ENCODE measurements at regions not wholly inside any gene's neighbourhood (a gene's known extent, or its start where the extent isn't known, plus 50 kb on each side); places are given as distances from the start of the nearest gene placed in this dataset.

DNA sequence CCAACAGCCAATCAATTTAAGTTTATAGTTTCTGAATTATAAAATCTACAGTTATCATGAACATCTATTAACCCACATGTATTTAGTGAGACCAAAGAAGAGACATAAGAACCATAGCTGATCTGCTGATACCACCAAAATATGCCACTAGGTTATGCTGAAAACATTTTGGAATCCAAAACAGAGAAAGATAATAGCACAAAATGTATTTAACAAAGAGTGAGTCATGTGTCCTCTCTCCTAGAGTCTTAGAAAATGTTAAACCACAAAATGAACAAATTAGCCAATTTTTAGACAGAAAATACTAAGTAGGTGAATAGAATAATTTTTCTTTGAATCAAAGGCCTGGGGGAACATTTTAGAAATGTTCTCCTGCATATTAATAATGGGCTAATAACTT lies 527.5 kb downstream of the GPAM start:
- Histone ChIP-seq H4K8ac (ENCODE audit: extremely low read depth, insufficient read depth, low read length) (no peak overlapping the region), H4K91ac (replicated peaks; ENCODE audit: insufficient read length, low read length) (no peak overlapping the region), H2BK5ac (ENCODE audit: low read depth, low read length) (no peak overlapping the region), H2AFZ (ENCODE audit: low read length) (no peak overlapping the region), H3K9ac (replicated peaks in 1 of 4; ENCODE audit: extremely low read depth in 1 of 4, low read depth in 3 of 4, low read length in 3 of 4) (no peak overlapping the region), H4K20me1 (replicated peaks in 1 of 2; ENCODE audit: control insufficient read depth in 1 of 2, insufficient read depth in 2 of 2, low read length in 2 of 2) (no peaks in the 10 kb centered on the region), H2BK120ac (replicated peaks; ENCODE audit: low read depth, low read length) (no peak overlapping the region), H3K79me2 (ENCODE audit: control insufficient read depth in 1 of 2, insufficient read depth in 2 of 2, low read length in 2 of 2) (no peaks in the 10 kb centered on the region), H2BK12ac (ENCODE audit: low read depth, low read length) (no peak overlapping the region), H3K14ac (ENCODE audit: insufficient read length) (no peak overlapping the region), H3K4me2 (ENCODE audit: insufficient read depth in 1 of 2, low read depth in 2 of 2, low read length in 2 of 2) (no peak overlapping the region), H3K36me3 (ENCODE audit: control insufficient read depth in 2 of 4, insufficient read depth in 4 of 4, low read length in 3 of 4) (no peaks in the 10 kb centered on the region), H3K27me3 (replicated peaks in 1 of 4; ENCODE audit: control insufficient read depth in 3 of 4, extremely low read depth in 1 of 4, insufficient read depth in 3 of 4, low read length in 3 of 4) (peaks cover 0 to 1% (median 0%) of the 10 kb centered on the region in 4 experiments; a peak in 1 of 7 replicates), H3K56ac (replicated peaks; ENCODE audit: insufficient read length, low read depth, low read length) (no peak overlapping the region), H4K5ac (ENCODE audit: insufficient read length, low read depth, low read length) (no peak overlapping the region), H3K23me2 (ENCODE audit: low read depth, low read length) (no peaks in the 10 kb centered on the region), H3K4me3 (ENCODE audit: extremely low read depth in 1 of 4, insufficient read depth in 2 of 4, low read depth in 3 of 4, low read length in 4 of 4) (no peak overlapping the region), H2BK15ac (ENCODE audit: low read length) (no peak overlapping the region), H3K23ac (ENCODE audit: insufficient read length) (no peak overlapping the region), H3K4me1 (replicated peaks in 1 of 4; ENCODE audit: control insufficient read depth in 3 of 4, insufficient read depth in 4 of 4, low read length in 3 of 4) (no peaks in the 10 kb centered on the region), H2BK20ac (ENCODE audit: low read length) (no peak overlapping the region), H3K79me1 (ENCODE audit: low read depth, low read length) (no peaks in the 10 kb centered on the region), H3K4ac (replicated peaks; ENCODE audit: insufficient read length, low read depth, low read length) (no peak overlapping the region), H2AK5ac (ENCODE audit: low read depth, low read length) (no peak overlapping the region), H3K18ac (ENCODE audit: extremely low read depth, low read length) (no peak overlapping the region), H3K9me3 (ENCODE audit: insufficient read depth in 2 of 2, low read depth in 1 of 2, low read length in 1 of 2) (no peaks in the 10 kb centered on the region; a peak in 1 of 4 replicates), H3K27ac (ENCODE audit: low read depth, low read length) (no peak overlapping the region)
- FAIRE-seq, result no peak
- ChIA-PET CTCF (ENCODE audit: partially characterized antibody) (interaction anchor here (1.2 to 1.4 kb wide), 2 partner anchors 9 to 57 kb away, joined by 3 to 9 read pairs; no protein-coding TSS in a partner anchor), POLR2A (ENCODE audit: partially characterized antibody) (no interaction called here)
- DNase-seq (ENCODE audit: low read depth in 1 of 2, low spot score in 2 of 2), result no peak
- TF ChIP-seq SIRT6 (IDR thresholded peaks at IDR 0.05; ENCODE audit: low read length) (no peak), ASH2L (IDR thresholded peaks at IDR 0.05; ENCODE audit: low read length) (no peak), SUZ12 (IDR thresholded peaks at IDR 0.05; ENCODE audit: low read length) (no peak), SAP30 (IDR thresholded peaks at IDR 0.05; ENCODE audit: insufficient read depth, insufficient replicate concordance, low read length) (no peak), TCF12 (IDR thresholded peaks at IDR 0.05; ENCODE audit: low read depth, low read length) (no peak), KDM4A (IDR thresholded peaks at IDR 0.05; ENCODE audit: low read depth, low read length, severe bottlenecking) (no peak), NANOG (IDR thresholded peaks at IDR 0.05; ENCODE audit: insufficient read depth, low read depth, low read length, poor library complexity, severe bottlenecking) (no peak)
- TF ChIP-seq, protein P1, sequence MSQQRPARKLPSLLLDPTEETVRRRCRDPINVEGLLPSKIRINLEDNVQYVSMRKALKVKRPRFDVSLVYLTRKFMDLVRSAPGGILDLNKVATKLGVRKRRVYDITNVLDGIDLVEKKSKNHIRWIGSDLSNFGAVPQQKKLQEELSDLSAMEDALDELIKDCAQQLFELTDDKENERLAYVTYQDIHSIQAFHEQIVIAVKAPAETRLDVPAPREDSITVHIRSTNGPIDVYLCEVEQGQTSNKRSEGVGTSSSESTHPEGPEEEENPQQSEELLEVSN (IDR thresholded peaks at IDR 0.05), result no peak

Data from H1 (cell line).